IgD-negative memory B cell (primary cell): ENCODE measurements at regions not wholly inside any gene's neighbourhood (a gene's known extent, or its start where the extent isn't known, plus 50 kb on each side); places are given as distances from the start of the nearest gene placed in this dataset.
"Not testable (repeated sequence)": the region's sequence is repeated elsewhere in the genome, so short reads cannot be mapped to it uniquely, and the experiment has no call there.

Experiments used
- H3K27ac Mint-ChIP-seq, 3 donors: one replicate each; pipeline ENCODE4 v1.8.0; 2020 to 2022; ENCODE audit warnings: mild to moderate bottlenecking in 3 of 3, mixed read lengths in 3 of 3, moderate library complexity in 1 of 3
- H3K27me3 Mint-ChIP-seq: one replicate; pipeline ENCODE4 v1.8.0; 2021; ENCODE audit warnings: mixed read lengths
- H3K36me3 Mint-ChIP-seq: one replicate; pipeline ENCODE4 v1.8.0; 2020; ENCODE audit warnings: mild to moderate bottlenecking, mixed read lengths
- H3K4me1 Mint-ChIP-seq, 3 donors: one replicate each; pipeline ENCODE4 v1.8.0; 2020 to 2022; ENCODE audit warnings: mixed read lengths in 3 of 3, mild to moderate bottlenecking in 1 of 3
- H3K4me3 Mint-ChIP-seq, 4 donors: one replicate each; pipeline ENCODE4 v1.8.0; 2020 to 2022; ENCODE audit warnings: mild to moderate bottlenecking in 4 of 4, mixed read lengths in 4 of 4, moderate library complexity in 3 of 4
- H3K9me3 Mint-ChIP-seq, 3 donors: one replicate each; pipeline ENCODE4 v1.8.0; 2020 to 2021; ENCODE audit warnings: mixed read lengths in 3 of 3, mild to moderate bottlenecking in 1 of 3

GRCh38 chr1:229140119-229140396 lies 130.9 kb upstream of the RAB4A start:
- H3K27me3 Mint-ChIP-seq, result no peaks in the 10 kb centered on the region
- peaks cover 1% of the 10 kb centered on the region for H3K36me3 Mint-ChIP-seq
- peak overlapping the region in 1 of 4 donors; percentile 90 for H3K4me3 Mint-ChIP-seq
- no peak overlapping the region for H3K27ac Mint-ChIP-seq
- peaks cover 1 to 9% (median 2%) of the 10 kb centered on the region in 3 donors for H3K9me3 Mint-ChIP-seq
- peaks cover 24 to 28% (median 28%) of the 10 kb centered on the region in 3 donors for H3K4me1 Mint-ChIP-seq

- Mint-ChIP-seq H3K27me3 (peaks cover 4% of the 10 kb centered on the region), H3K9me3 (peaks cover 0 to 1% (median 1%) of the 10 kb centered on the region in 3 donors), H3K36me3 (peaks cover 1% of the 10 kb centered on the region), H3K27ac (no peak overlapping the region), H3K4me1 (peaks cover 22 to 27% (median 25%) of the 10 kb centered on the region in 3 donors), H3K4me3 (no peak overlapping the region)
These were observed 129.6 kb upstream of the RAB4A start for GRCh38 chr1:229141271-229141670.

GRCh38 chr1:229141689-229142377 lies 129.1 kb upstream of the RAB4A start:
- H3K9me3 Mint-ChIP-seq, result peaks cover 0 to 1% (median 0%) of the 10 kb centered on the region in 3 donors
- H3K27ac Mint-ChIP-seq, result no peak overlapping the region
- H3K27me3 Mint-ChIP-seq, result peaks cover 9% of the 10 kb centered on the region
- H3K4me3 Mint-ChIP-seq, result no peak overlapping the region
- peaks cover 16 to 22% (median 20%) of the 10 kb centered on the region in 3 donors for H3K4me1 Mint-ChIP-seq
- peaks cover 1% of the 10 kb centered on the region for H3K36me3 Mint-ChIP-seq

DNA sequence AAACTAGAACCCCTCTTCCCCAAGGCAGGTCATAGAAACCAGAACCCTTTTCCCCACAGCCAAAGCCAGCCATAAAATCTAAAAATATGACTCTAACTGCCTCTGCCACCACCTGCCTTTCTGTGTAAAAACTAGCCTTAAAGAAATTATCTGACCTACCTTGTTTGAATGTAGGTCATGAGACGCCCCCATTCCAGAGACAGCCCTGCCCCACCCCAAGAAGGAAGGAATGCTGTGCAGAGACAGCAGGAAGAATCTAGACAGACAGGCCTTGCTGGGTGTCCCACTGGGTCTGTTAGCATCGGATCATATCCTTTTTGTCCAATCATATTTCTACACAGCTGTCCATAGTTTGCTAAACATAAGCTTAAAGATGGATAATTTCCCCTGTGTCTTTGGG lies 128.4 kb upstream of the RAB4A start:
- Mint-ChIP-seq H3K36me3 (peaks cover 1% of the 10 kb centered on the region), H3K4me3 (no peak overlapping the region), H3K27me3 (peaks cover 11% of the 10 kb centered on the region), H3K27ac (no peak overlapping the region), H3K9me3 (peaks cover 0 to 1% (median 0%) of the 10 kb centered on the region in 3 donors), H3K4me1 (peaks cover 12 to 15% (median 13%) of the 10 kb centered on the region in 3 donors)

GRCh38 chr1:229146647-229147046 lies 124.3 kb upstream of the RAB4A start:
- H3K27me3 Mint-ChIP-seq, result peaks cover 11% of the 10 kb centered on the region
- H3K4me1 Mint-ChIP-seq, result no peaks in the 10 kb centered on the region
- H3K9me3 Mint-ChIP-seq, result peaks cover 0 to 1% (median 0%) of the 10 kb centered on the region in 3 donors
- no peak overlapping the region for H3K27ac Mint-ChIP-seq
- H3K4me3 Mint-ChIP-seq, result no peak overlapping the region
- H3K36me3 Mint-ChIP-seq, result peaks cover 1% of the 10 kb centered on the region

DNA sequence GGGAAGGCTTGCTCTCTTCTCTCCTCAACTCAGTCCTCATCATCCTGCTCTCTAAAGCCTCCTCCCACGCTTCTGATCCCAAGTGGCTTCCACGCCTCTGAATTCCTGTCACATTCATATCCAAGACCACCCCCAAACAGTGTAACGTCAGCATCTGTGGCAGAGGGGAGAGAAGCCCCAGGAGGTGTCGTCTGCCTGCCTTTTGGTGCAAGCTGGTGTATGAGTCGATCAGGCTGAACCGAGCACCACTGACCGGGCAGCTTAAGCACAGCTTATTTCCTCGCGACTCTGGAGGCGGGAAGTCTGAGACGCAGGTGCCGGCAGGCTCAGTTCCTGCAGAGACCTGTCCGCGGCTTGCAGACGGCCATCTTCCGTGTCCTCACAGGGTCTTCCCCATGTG lies 123.8 kb upstream of the RAB4A start:
- Mint-ChIP-seq H3K4me3 (no peak overlapping the region), H3K9me3 (peaks cover 0 to 1% (median 0%) of the 10 kb centered on the region in 3 donors), H3K4me1 (no peaks in the 10 kb centered on the region), H3K27me3 (peaks cover 11% of the 10 kb centered on the region), H3K36me3 (peaks cover 1% of the 10 kb centered on the region), H3K27ac (no peak overlapping the region)

DNA sequence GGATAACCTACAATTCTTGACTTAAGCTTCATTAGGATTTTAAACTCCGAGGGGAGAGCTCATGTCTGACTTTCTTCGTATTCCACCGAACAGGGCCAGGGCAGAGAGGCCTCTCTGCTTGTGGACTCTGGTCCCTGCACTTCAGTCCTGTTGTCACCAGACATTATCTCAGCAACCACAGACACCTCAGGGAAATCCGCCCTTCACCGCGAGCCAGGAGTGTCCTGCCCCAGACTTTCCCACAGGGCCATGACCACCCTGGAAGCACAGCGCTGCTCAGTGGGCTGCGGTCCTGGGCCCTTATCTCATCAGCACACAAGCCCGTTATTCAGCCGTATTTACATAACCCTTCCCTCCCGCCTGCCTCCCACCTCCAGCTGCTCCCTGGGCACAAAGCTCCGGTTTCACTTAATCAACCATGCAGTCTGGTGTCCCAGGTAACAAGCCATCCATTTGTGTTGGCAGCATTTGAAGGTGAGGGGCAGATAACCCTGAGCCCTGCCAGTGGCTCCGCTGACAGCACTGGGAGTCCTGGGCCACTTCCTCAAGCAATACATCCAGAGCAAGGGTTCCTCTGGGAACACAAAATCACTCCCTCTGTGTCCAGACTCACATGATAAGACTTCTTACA lies 122.8 kb upstream of the RAB4A start:
- Mint-ChIP-seq H3K27ac (no peak overlapping the region), H3K4me1 (no peaks in the 10 kb centered on the region), H3K9me3 (no peaks in the 10 kb centered on the region), H3K4me3 (no peak overlapping the region), H3K27me3 (peaks cover 11% of the 10 kb centered on the region), H3K36me3 (no peaks in the 10 kb centered on the region)

GRCh38 chr1:229148743-229149142 lies 122.2 kb upstream of the RAB4A start:
- Mint-ChIP-seq H3K36me3 (no peaks in the 10 kb centered on the region), H3K9me3 (no peaks in the 10 kb centered on the region), H3K4me3 (no peak overlapping the region), H3K27ac (no peak overlapping the region), H3K27me3 (peaks cover 11% of the 10 kb centered on the region), H3K4me1 (no peaks in the 10 kb centered on the region)

GRCh38 chr1:229149435-229149834 lies 121.5 kb upstream of the RAB4A start:
- no peaks in the 10 kb centered on the region for H3K36me3 Mint-ChIP-seq
- H3K27me3 Mint-ChIP-seq, result peaks cover 11% of the 10 kb centered on the region
- no peaks in the 10 kb centered on the region for H3K9me3 Mint-ChIP-seq
- H3K4me3 Mint-ChIP-seq, result no peak overlapping the region
- no peaks in the 10 kb centered on the region for H3K4me1 Mint-ChIP-seq
- no peak overlapping the region for H3K27ac Mint-ChIP-seq

DNA sequence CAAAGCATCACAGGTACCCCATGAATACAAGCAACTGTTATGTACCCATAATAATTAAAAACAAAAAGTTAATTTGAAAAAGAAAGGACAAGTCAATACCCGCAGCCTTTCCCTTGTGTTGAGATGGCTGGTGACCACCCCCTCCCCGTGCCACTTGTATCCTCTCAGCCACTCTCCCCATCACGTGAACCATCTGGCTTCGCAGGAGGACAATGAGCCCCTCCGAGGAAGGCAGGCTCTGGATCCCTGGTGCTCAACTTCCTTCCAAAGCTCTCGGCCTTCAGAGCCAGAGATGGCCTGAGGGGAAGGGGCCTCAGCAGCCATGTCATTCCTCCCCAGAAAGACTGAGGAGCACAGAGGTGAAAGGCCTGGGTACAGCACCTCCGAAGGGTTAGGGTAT lies 120.4 kb upstream of the RAB4A start:
- no peaks in the 10 kb centered on the region for H3K9me3 Mint-ChIP-seq
- H3K27ac Mint-ChIP-seq, result no peak overlapping the region
- H3K36me3 Mint-ChIP-seq, result no peaks in the 10 kb centered on the region
- peaks cover 11% of the 10 kb centered on the region for H3K27me3 Mint-ChIP-seq
- no peak overlapping the region for H3K4me3 Mint-ChIP-seq
- H3K4me1 Mint-ChIP-seq, result peaks cover 3 to 7% (median 4%) of the 10 kb centered on the region in 3 donors

- not testable (repeated sequence) for H3K27ac Mint-ChIP-seq, H3K4me3 Mint-ChIP-seq, H3K27me3 Mint-ChIP-seq, H3K4me1 Mint-ChIP-seq, H3K36me3 Mint-ChIP-seq, H3K9me3 Mint-ChIP-seq
These were observed 119.5 kb upstream of the RAB4A start for GRCh38 chr1:229151412-229151811.

GRCh38 chr1:229152311-229152710 lies 118.6 kb upstream of the RAB4A start:
- no peak overlapping the region for H3K27ac Mint-ChIP-seq
- peaks cover 7 to 10% (median 7%) of the 10 kb centered on the region in 3 donors for H3K4me1 Mint-ChIP-seq
- no peaks in the 10 kb centered on the region for H3K36me3 Mint-ChIP-seq
- no peak overlapping the region for H3K4me3 Mint-ChIP-seq
- no peaks in the 10 kb centered on the region for H3K9me3 Mint-ChIP-seq
- H3K27me3 Mint-ChIP-seq, result peaks cover 1% of the 10 kb centered on the region

GRCh38 chr1:229153955-229154548 lies 116.9 kb upstream of the RAB4A start:
- Mint-ChIP-seq H3K36me3 (no peaks in the 10 kb centered on the region), H3K4me1 (peaks cover 7 to 10% (median 7%) of the 10 kb centered on the region in 3 donors), H3K9me3 (no peaks in the 10 kb centered on the region), H3K4me3 (no peak overlapping the region), H3K27me3 (peaks cover 1% of the 10 kb centered on the region), H3K27ac (no peak overlapping the region)

DNA sequence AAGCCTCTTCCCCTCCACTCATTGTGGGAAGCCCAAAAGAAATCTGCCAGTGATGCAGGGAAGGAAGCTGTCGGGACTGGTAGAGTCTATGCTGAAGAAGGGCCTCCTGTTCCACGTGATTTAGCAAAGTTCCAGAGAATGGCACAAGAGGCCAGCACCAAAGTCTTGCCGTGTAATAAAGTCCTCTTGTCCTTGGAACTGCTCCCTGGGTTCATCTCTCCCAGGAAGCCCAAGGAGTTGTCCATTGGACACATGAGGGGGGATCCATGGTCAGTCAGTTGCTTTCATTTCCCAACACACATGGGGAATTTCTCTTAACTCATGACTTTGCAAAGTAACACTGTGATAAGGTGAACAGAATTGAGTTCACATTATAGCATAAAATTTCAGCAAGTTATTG lies 116.1 kb upstream of the RAB4A start:
- Mint-ChIP-seq H3K27me3 (peaks cover 1% of the 10 kb centered on the region), H3K4me1 (peaks cover 7 to 10% (median 7%) of the 10 kb centered on the region in 3 donors), H3K9me3 (no peaks in the 10 kb centered on the region), H3K36me3 (no peaks in the 10 kb centered on the region), H3K27ac (no peak overlapping the region), H3K4me3 (no peak overlapping the region)

DNA sequence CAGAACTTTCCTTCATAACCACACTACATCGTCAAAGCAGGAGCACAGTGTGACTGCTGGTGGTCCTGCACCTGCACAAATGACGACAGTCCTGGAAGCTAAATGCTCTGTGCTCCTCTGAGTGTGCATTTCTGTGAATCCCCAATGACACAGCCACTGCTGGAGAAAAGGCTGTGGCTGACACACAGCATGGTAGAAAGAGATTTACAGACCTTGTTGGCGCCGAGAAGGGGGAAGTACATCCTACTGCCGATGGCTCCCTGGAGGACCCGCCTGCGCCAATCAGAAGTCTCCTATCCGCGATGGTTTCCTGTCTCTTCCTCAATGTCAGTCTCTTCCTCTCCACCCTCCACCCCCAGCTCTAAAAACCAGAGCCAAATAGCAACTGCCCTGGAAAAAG lies 115.4 kb upstream of the RAB4A start:
- H3K27ac Mint-ChIP-seq, result no peak overlapping the region

DNA sequence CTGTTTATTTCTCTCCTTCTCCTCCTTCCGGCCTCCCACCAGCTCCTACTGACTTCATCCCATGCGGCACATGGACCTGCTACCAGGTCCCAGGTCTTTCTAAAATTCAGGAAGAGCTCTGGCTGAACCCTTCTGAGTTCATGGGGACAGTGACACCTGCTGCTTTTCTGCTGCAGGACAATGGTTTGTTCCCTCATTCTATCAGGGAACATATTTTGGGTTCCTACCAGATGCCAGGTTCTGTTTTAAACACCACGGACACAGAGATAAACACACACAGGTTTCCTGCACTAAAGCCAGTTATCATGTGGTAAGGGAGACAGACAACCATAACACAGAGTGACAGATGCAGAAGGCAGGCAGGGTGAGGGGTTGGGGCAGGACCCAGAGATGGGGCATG lies 114.0 kb upstream of the RAB4A start:
- no peak overlapping the region for H3K27ac Mint-ChIP-seq
- peaks cover 1% of the 10 kb centered on the region for H3K27me3 Mint-ChIP-seq
- H3K4me1 Mint-ChIP-seq, result peaks cover 7 to 10% (median 7%) of the 10 kb centered on the region in 3 donors
- no peaks in the 10 kb centered on the region for H3K36me3 Mint-ChIP-seq
- no peaks in the 10 kb centered on the region for H3K9me3 Mint-ChIP-seq
- peak overlapping the region in 1 of 4 donors; percentile 64 for H3K4me3 Mint-ChIP-seq

More for the DNA sequence above, 115.4 kb upstream of the RAB4A start:
- peaks cover 1% of the 10 kb centered on the region for H3K27me3 Mint-ChIP-seq
- H3K4me1 Mint-ChIP-seq, result peaks cover 7 to 10% (median 7%) of the 10 kb centered on the region in 3 donors
- H3K4me3 Mint-ChIP-seq, result peak overlapping the region in 3 of 4 donors; percentile 14 to 80 (median 58)
- H3K9me3 Mint-ChIP-seq, result no peaks in the 10 kb centered on the region
- no peaks in the 10 kb centered on the region for H3K36me3 Mint-ChIP-seq
